Prostate gland (tissue), 2 donors: ENCODE measurements at regions not wholly inside any gene's neighbourhood (a gene's known extent, or its start where the extent isn't known, plus 50 kb on each side); places are given as distances from the start of the nearest gene placed in this dataset.

Source experiments
- DNase-seq: peaks from one replicate; pipeline ENCODE4 v3.0.0-alpha.2; 2019; ENCODE audit warnings: low spot score
- H3K27ac ChIP-seq, 2 donors: fragments of 200-600 bp; sonication (generic); 2 replicates each; pipeline ENCODE4 v1.5.1; 2017 to 2019
- H3K27me3 ChIP-seq: fragments of 200-600 bp; sonication (generic); replicated peaks from 2 replicates; pipeline ENCODE4 v1.5.1; 2019; ENCODE audit not compliant: insufficient read depth
- H3K36me3 ChIP-seq, 2 donors: fragments of 200-600 bp; sonication (generic); 1 replicate in 1 of 2; 2 replicates in 1 of 2; pipeline versions ENCODE4 v1.5.1 to v1.8.1; 2017 to 2019
- H3K4me1 ChIP-seq: fragments of 200-600 bp; sonication (generic); replicated peaks from 2 replicates; pipeline ENCODE4 v1.5.1; 2019
- H3K4me3 ChIP-seq, 2 donors: fragments of 200-600 bp; sonication (generic); 2 replicates each; pipeline ENCODE4 v1.5.1; 2017 to 2019
- H3K9me3 ChIP-seq: fragments of 200-600 bp; sonication (generic); 2 replicates; pipeline ENCODE4 v1.5.1; 2017
- POLR2A ChIP-seq: fragments of 450-650 bp; IDR thresholded peaks from one replicate; pipeline ENCODE4 v1.6.1; 2016; ENCODE audit warnings: antibody characterized with exemption, mild to moderate bottlenecking
- POLR2AphosphoS5 ChIP-seq: sonication (generic); formaldehyde crosslinking; IDR thresholded peaks from one replicate; pipeline ENCODE4 v1.6.1; 2017; ENCODE audit warnings: antibody characterized with exemption
- WGBS: methylation state at CpG from one replicate; pipeline ENCODE4 v1.1.5; 2018; 5-methylcytosine and 5-hydroxymethylcytosine counted together
- intact Hi-C: fragments of 100-400 bp; cut with DNase I; formaldehyde crosslinking; loops from one replicate; pipeline ENCODE4 v1.14.2; 2022
- TF ChIP-seq, protein P1 (sequence below), 4 experiments: fragments of 200-600 bp in 2 of 4; fragments of 450-650 bp in 2 of 4; sonication (generic) in 2 of 4; IDR thresholded peaks; 1 replicate in 3 of 4; 2 replicates in 1 of 4; pipeline ENCODE4 v1.5.1; 2016 to 2019; ENCODE audit warnings: antibody characterized with exemption in 4 of 4, mild to moderate bottlenecking in 2 of 4, moderate library complexity in 2 of 4

DNA sequence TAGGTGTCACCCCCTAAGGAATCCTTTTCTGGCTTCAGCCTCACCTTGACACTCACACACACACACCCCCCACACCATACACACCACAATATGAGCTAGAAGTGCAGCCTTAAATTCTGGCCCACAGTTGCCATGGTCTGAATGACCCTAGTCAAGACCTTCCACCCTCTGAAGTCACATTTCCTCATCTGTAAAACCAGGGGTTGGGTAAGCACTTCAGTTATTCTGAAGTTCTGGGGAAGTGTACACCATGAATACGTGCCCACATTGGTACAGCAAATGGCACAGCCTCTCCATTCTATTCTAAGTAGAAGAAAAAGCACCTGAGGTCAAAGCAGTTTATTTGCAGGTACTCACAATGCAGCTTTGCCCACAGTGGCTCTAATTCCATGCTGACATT is 372.8 kb upstream of the KLF4 start:
- intact Hi-C loops = no loop called here
- 92% methylated on average over 1 of the region's 1 CpG for WGBS
- H3K4me3 ChIP-seq = no peak overlapping the region
- H3K4me1 ChIP-seq = no peaks in the 10 kb centered on the region
- H3K9me3 ChIP-seq = no peaks in the 10 kb centered on the region
- no peak for DNase-seq
- no peaks in the 10 kb centered on the region for H3K36me3 ChIP-seq
- no peak for TF ChIP-seq POLR2AphosphoS5
- no peak overlapping the region for H3K27ac ChIP-seq
- H3K27me3 ChIP-seq = no peaks in the 10 kb centered on the region

DNA sequence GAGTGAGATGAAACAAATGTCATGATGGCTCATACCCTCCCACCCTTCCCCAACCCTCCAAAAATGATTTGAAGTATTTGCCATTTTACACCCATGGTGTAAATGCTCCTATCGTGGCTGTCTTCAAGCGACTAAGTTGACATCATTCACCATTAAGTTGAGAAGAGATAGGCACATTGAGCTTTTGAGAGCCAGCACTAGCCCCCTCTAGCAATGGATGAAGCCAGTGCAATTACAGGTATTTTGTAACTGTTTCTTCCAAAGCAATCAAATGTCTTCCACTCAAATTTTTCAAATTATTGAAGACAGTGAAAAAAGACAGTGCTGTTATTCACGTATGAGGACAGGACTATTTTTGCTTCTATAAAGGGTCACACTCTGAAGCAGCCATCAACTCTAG is 371.5 kb upstream of the KLF4 start:
- Histone ChIP-seq H3K4me3 (no peak overlapping the region), H3K27ac (no peak overlapping the region), H3K36me3 (no peaks in the 10 kb centered on the region), H3K27me3 (no peaks in the 10 kb centered on the region), H3K9me3 (no peaks in the 10 kb centered on the region), H3K4me1 (no peaks in the 10 kb centered on the region)
- 89% methylated on average over 3 of the region's 3 CpGs for WGBS
- intact Hi-C loops = no loop called here
- TF ChIP-seq POLR2AphosphoS5 (no peak), POLR2A (no peak)
- TF ChIP-seq, protein P1, sequence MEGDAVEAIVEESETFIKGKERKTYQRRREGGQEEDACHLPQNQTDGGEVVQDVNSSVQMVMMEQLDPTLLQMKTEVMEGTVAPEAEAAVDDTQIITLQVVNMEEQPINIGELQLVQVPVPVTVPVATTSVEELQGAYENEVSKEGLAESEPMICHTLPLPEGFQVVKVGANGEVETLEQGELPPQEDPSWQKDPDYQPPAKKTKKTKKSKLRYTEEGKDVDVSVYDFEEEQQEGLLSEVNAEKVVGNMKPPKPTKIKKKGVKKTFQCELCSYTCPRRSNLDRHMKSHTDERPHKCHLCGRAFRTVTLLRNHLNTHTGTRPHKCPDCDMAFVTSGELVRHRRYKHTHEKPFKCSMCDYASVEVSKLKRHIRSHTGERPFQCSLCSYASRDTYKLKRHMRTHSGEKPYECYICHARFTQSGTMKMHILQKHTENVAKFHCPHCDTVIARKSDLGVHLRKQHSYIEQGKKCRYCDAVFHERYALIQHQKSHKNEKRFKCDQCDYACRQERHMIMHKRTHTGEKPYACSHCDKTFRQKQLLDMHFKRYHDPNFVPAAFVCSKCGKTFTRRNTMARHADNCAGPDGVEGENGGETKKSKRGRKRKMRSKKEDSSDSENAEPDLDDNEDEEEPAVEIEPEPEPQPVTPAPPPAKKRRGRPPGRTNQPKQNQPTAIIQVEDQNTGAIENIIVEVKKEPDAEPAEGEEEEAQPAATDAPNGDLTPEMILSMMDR (IDR thresholded peaks at IDR 0.05) = no peak
- no peak for DNase-seq

DNA sequence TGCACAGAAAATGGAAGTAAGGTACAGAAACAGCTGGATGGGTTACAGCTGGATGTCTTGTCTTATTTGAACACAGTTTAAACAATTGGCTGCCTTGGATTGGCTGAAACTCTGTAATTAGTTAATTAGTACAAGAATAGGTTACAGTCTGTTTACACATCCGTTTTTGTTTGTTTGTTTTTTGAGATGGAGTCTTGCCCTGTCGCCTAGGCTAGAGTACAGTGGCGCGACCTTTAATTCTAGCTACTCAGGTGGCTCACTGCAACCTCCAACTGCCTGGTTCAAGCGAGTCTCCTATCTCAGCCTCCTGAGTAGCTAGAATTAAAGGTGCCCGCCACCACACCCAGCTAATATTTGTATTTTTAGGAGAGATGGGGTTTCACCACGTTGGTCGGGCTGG is 368.7 kb upstream of the KLF4 start:
- no peak for DNase-seq
- 89% methylated on average over 8 of the region's 8 CpGs for WGBS
- H3K9me3 ChIP-seq = no peaks in the 10 kb centered on the region
- H3K36me3 ChIP-seq = no peaks in the 10 kb centered on the region
- no peak overlapping the region for H3K27ac ChIP-seq
- intact Hi-C loops = no loop called here
- TF ChIP-seq, protein P1 (IDR thresholded peaks at IDR 0.05) = no peak
- no peak for TF ChIP-seq POLR2A
- TF ChIP-seq POLR2AphosphoS5 = no peak
- H3K4me1 ChIP-seq = no peaks in the 10 kb centered on the region
- H3K27me3 ChIP-seq = no peaks in the 10 kb centered on the region
- H3K4me3 ChIP-seq = no peak overlapping the region

DNA sequence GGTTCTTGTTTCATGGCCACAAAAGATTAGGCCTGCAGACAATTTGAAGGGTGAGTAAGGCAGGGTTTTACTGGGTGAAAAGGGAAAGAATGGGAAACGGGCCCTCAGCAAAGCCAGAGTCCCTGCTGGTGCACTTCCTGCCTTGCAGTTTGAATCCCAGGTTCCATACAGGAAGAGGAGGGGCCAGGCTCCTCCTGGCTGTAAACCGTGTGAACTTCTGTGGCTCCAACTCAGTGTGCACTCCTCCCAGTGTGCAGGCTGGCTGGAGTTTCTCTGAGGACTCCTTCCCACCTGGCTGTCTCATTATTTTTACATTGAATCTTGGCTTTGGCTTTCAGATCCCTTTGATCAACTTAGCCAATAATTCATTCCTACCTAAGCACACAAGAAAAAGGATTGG is 367.1 kb upstream of the KLF4 start:
- Histone ChIP-seq H3K36me3 (no peaks in the 10 kb centered on the region), H3K9me3 (no peaks in the 10 kb centered on the region), H3K4me3 (no peak overlapping the region), H3K27me3 (no peaks in the 10 kb centered on the region), H3K27ac (no peak overlapping the region), H3K4me1 (no peaks in the 10 kb centered on the region)
- DNase-seq = no peak
- intact Hi-C loops = no loop called here
- TF ChIP-seq POLR2A (no peak), POLR2AphosphoS5 (no peak)
- TF ChIP-seq, protein P1 (IDR thresholded peaks at IDR 0.05) = no peak
- WGBS = 49% methylated on average over 2 of the region's 2 CpGs

DNA sequence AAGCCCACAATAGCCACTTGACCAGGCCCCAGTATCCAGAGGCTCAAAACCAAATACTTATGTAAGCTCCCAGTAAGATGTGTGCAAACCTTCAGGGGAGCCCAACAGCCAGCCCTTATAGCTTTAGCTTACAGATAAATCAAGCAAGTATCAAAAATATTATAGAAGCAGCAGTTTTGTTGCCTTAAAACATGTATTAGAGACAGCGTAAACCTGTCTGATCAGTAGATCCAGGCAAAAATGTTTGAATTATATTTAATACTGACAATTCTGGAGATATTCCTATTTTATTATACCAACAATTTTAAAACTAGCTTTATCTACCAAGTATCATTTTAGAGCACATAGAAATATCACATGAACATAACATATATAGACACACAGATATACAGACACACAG is 365.6 kb upstream of the KLF4 start:
- H3K4me1 ChIP-seq = no peaks in the 10 kb centered on the region
- no peak overlapping the region for H3K27ac ChIP-seq
- H3K9me3 ChIP-seq = no peaks in the 10 kb centered on the region
- intact Hi-C loops = no loop called here
- WGBS = 98% methylated on average over 1 of the region's 1 CpG
- no peak for DNase-seq
- no peaks in the 10 kb centered on the region for H3K27me3 ChIP-seq
- no peaks in the 10 kb centered on the region for H3K36me3 ChIP-seq
- TF ChIP-seq, protein P1 (IDR thresholded peaks at IDR 0.05) = no peak
- TF ChIP-seq POLR2AphosphoS5 = no peak
- no peak for TF ChIP-seq POLR2A
- H3K4me3 ChIP-seq = no peak overlapping the region
